Natural killer cell treated with Interleukin-12 subunit alpha and Interleukin-12 subunit beta and Interleukin-15 and Interleukin-18, amount 100 ng/mL, for 72 hours (primary cell): ENCODE measurements at regions not wholly inside any gene's neighbourhood (a gene's known extent, or its start where the extent isn't known, plus 50 kb on each side); places are given as distances from the start of the nearest gene placed in this dataset.

Source experiments
- ATAC-seq, 2 donors: fragments of 150-1000 bp; cut with Tn5 transposase in 1 of 2; sonication (Bioruptor Pico), chemical (Tn5 transposase) in 1 of 2; 2 replicates each; pipeline ENCODE4 v1.10.0; 2021
- DNase-seq: peaks from one replicate; pipeline ENCODE4 v3.0.0; 2022; ENCODE audit warnings: low spot score
- H3K27ac Mint-ChIP-seq, 2 donors: 1 replicate in 1 of 2; 2 replicates in 1 of 2; pipeline ENCODE4 v1.8.0; 2022; ENCODE audit warnings: mixed read lengths in 2 of 2, mild to moderate bottlenecking in 1 of 2, moderate library complexity in 1 of 2
- H3K27me3 Mint-ChIP-seq, 2 donors: 1 replicate in 1 of 2; 2 replicates in 1 of 2; pipeline ENCODE4 v1.8.0; 2022; ENCODE audit warnings: mixed read lengths in 2 of 2
- H3K36me3 Mint-ChIP-seq: one replicate; pipeline ENCODE4 v1.8.0; 2022; ENCODE audit warnings: mixed read lengths
- H3K4me1 Mint-ChIP-seq, 2 donors: 1 replicate in 1 of 2; 2 replicates in 1 of 2; pipeline ENCODE4 v1.8.0; 2022; ENCODE audit warnings: low read depth in 2 of 2, mixed read lengths in 2 of 2, mild to moderate bottlenecking in 1 of 2
- H3K4me3 Mint-ChIP-seq: one replicate; pipeline ENCODE4 v1.8.0; 2022; ENCODE audit warnings: mixed read lengths
- H3K9me3 Mint-ChIP-seq: 2 replicates; pipeline ENCODE4 v1.8.0; 2022; ENCODE audit warnings: mixed read lengths

- no peaks in the 10 kb centered on the region for H3K9me3 Mint-ChIP-seq
- ATAC-seq (no peak), DNase-seq (no peak)
- no peaks in the 10 kb centered on the region for H3K36me3 Mint-ChIP-seq
- H3K27ac Mint-ChIP-seq = peak overlapping the region in 1 of 2 donors; percentile 49
- no peak overlapping the region for H3K4me3 Mint-ChIP-seq
- no peaks in the 10 kb centered on the region for H3K4me1 Mint-ChIP-seq
- H3K27me3 Mint-ChIP-seq = peaks cover 0 to 6% of the 10 kb centered on the region in 2 donors
Measured at GRCh38 chr14:65255029-65255545, 152.8 kb upstream of the MAX start.

- DNase-seq (no peak), ATAC-seq (no peak)
- Mint-ChIP-seq H3K27ac (peak overlapping the region in 1 of 2 donors; percentile 49), H3K4me3 (no peak overlapping the region), H3K9me3 (no peaks in the 10 kb centered on the region), H3K36me3 (no peaks in the 10 kb centered on the region), H3K27me3 (peaks cover 0 to 6% of the 10 kb centered on the region in 2 donors), H3K4me1 (no peaks in the 10 kb centered on the region)
Measured at GRCh38 chr14:65255583-65256461, 153.5 kb upstream of the MAX start.

GRCh38 chr14:65256714-65257113, 154.4 kb upstream of the MAX start:
- H3K9me3 Mint-ChIP-seq = no peaks in the 10 kb centered on the region
- H3K4me3 Mint-ChIP-seq = no peak overlapping the region
- no peak overlapping the region for H3K27ac Mint-ChIP-seq
- DNase-seq (no peak), ATAC-seq (no peak)
- H3K27me3 Mint-ChIP-seq = peaks cover 0 to 8% of the 10 kb centered on the region in 2 donors
- no peaks in the 10 kb centered on the region for H3K36me3 Mint-ChIP-seq
- H3K4me1 Mint-ChIP-seq = no peaks in the 10 kb centered on the region

- Mint-ChIP-seq H3K4me1 (no peaks in the 10 kb centered on the region), H3K36me3 (no peaks in the 10 kb centered on the region), H3K27me3 (peaks cover 0 to 8% of the 10 kb centered on the region in 2 donors), H3K9me3 (no peaks in the 10 kb centered on the region), H3K4me3 (no peak overlapping the region), H3K27ac (no peak overlapping the region)
- no peak for ATAC-seq
- DNase-seq = no peak
Measured at GRCh38 chr14:65257425-65257824, 155.1 kb upstream of the FUT8 start.

- Mint-ChIP-seq H3K4me1 (no peaks in the 10 kb centered on the region), H3K36me3 (no peaks in the 10 kb centered on the region), H3K9me3 (no peaks in the 10 kb centered on the region), H3K4me3 (no peak overlapping the region), H3K27me3 (peaks cover 0 to 8% of the 10 kb centered on the region in 2 donors), H3K27ac (no peak overlapping the region)
- no peak for DNase-seq
- no peak for ATAC-seq
Measured at GRCh38 chr14:65258391-65258790, 154.1 kb upstream of the FUT8 start.

GRCh38 chr14:65259000-65259399, 153.5 kb upstream of the FUT8 start:
- no peak overlapping the region for H3K4me3 Mint-ChIP-seq
- ATAC-seq (peak in 1 of 2 donors; percentile 26), DNase-seq (no peak)
- H3K27ac Mint-ChIP-seq = no peak overlapping the region
- no peaks in the 10 kb centered on the region for H3K4me1 Mint-ChIP-seq
- H3K9me3 Mint-ChIP-seq = no peaks in the 10 kb centered on the region
- no peaks in the 10 kb centered on the region for H3K36me3 Mint-ChIP-seq
- peaks cover 0 to 8% of the 10 kb centered on the region in 2 donors for H3K27me3 Mint-ChIP-seq

- Mint-ChIP-seq H3K4me3 (no peak overlapping the region), H3K9me3 (no peaks in the 10 kb centered on the region), H3K27me3 (peaks cover 0 to 8% of the 10 kb centered on the region in 2 donors), H3K27ac (no peak overlapping the region), H3K4me1 (no peaks in the 10 kb centered on the region), H3K36me3 (no peaks in the 10 kb centered on the region)
- no peak for ATAC-seq
- no peak for DNase-seq
Measured at GRCh38 chr14:65260786-65261185, 151.7 kb upstream of the FUT8 start.

- no peak for ATAC-seq
Measured at GRCh38 chr14:65261425-65261920, 151.1 kb upstream of the FUT8 start.

GRCh38 chr14:65261946-65262345, 150.6 kb upstream of the FUT8 start:
- no peak overlapping the region for H3K27ac Mint-ChIP-seq
- ATAC-seq (no peak), DNase-seq (no peak)
- no peaks in the 10 kb centered on the region for H3K36me3 Mint-ChIP-seq
- H3K27me3 Mint-ChIP-seq = peaks cover 0 to 8% of the 10 kb centered on the region in 2 donors
- no peaks in the 10 kb centered on the region for H3K4me1 Mint-ChIP-seq
- no peak overlapping the region for H3K4me3 Mint-ChIP-seq
- H3K9me3 Mint-ChIP-seq = no peaks in the 10 kb centered on the region

More at GRCh38 chr14:65261425-65261920, 151.1 kb upstream of the FUT8 start:
- Mint-ChIP-seq H3K36me3 (no peaks in the 10 kb centered on the region), H3K9me3 (no peaks in the 10 kb centered on the region), H3K4me3 (no peak overlapping the region), H3K27me3 (peaks cover 0 to 8% of the 10 kb centered on the region in 2 donors), H3K27ac (no peak overlapping the region), H3K4me1 (no peaks in the 10 kb centered on the region)
- DNase-seq = no peak

- H3K4me3 Mint-ChIP-seq = no peak overlapping the region
- H3K27ac Mint-ChIP-seq = no peak overlapping the region
- H3K4me1 Mint-ChIP-seq = no peaks in the 10 kb centered on the region
- no peaks in the 10 kb centered on the region for H3K36me3 Mint-ChIP-seq
- DNase-seq (no peak), ATAC-seq (no peak)
- peaks cover 0 to 8% of the 10 kb centered on the region in 2 donors for H3K27me3 Mint-ChIP-seq
- no peaks in the 10 kb centered on the region for H3K9me3 Mint-ChIP-seq
Measured at GRCh38 chr14:65263177-65263788, 149.2 kb upstream of the FUT8 start.

- Mint-ChIP-seq H3K27me3 (no peaks in the 10 kb centered on the region), H3K4me3 (no peak overlapping the region), H3K36me3 (no peaks in the 10 kb centered on the region), H3K4me1 (no peaks in the 10 kb centered on the region), H3K27ac (no peak overlapping the region), H3K9me3 (no peaks in the 10 kb centered on the region)
- DNase-seq (no peak), ATAC-seq (no peak)
Measured at GRCh38 chr14:65267856-65268255, 144.7 kb upstream of the FUT8 start.

GRCh38 chr14:65268594-65268993, 143.9 kb upstream of the FUT8 start:
- DNase-seq (no peak), ATAC-seq (no peak)
- no peaks in the 10 kb centered on the region for H3K36me3 Mint-ChIP-seq
- H3K4me3 Mint-ChIP-seq = no peak overlapping the region
- H3K4me1 Mint-ChIP-seq = no peaks in the 10 kb centered on the region
- no peak overlapping the region for H3K27ac Mint-ChIP-seq
- no peaks in the 10 kb centered on the region for H3K9me3 Mint-ChIP-seq
- H3K27me3 Mint-ChIP-seq = no peaks in the 10 kb centered on the region

GRCh38 chr14:65269732-65270131, 142.8 kb upstream of the FUT8 start:
- Mint-ChIP-seq H3K27me3 (no peaks in the 10 kb centered on the region), H3K4me3 (no peak overlapping the region), H3K4me1 (no peaks in the 10 kb centered on the region), H3K9me3 (no peaks in the 10 kb centered on the region), H3K36me3 (no peaks in the 10 kb centered on the region), H3K27ac (no peak overlapping the region)
- DNase-seq (no peak), ATAC-seq (no peak)

GRCh38 chr14:65277027-65277426, 135.5 kb upstream of the FUT8 start:
- peaks cover 4 to 5% of the 10 kb centered on the region in 2 donors for H3K4me1 Mint-ChIP-seq
- H3K27ac Mint-ChIP-seq = no peak overlapping the region
- H3K27me3 Mint-ChIP-seq = no peaks in the 10 kb centered on the region
- ATAC-seq (peak in 1 of 2 donors; percentile 73), DNase-seq (no peak)
- H3K9me3 Mint-ChIP-seq = no peaks in the 10 kb centered on the region
- H3K4me3 Mint-ChIP-seq = no peak overlapping the region
- H3K36me3 Mint-ChIP-seq = no peaks in the 10 kb centered on the region
